ENCODE measurements at regions not wholly inside any gene's neighbourhood (a gene's known extent, or its start where the extent isn't known, plus 50 kb on each side); places are given as distances from the start of the nearest gene placed in this dataset.
"Not testable (repeated sequence)": the region's sequence is repeated elsewhere in the genome, so short reads cannot be mapped to it uniquely, and the experiment has no call there.

- no peak for TF ChIP-seq ZFX (IDR thresholded peaks at IDR 0.05; ENCODE audit: borderline replicate concordance)
- TF ChIP-seq CTCF (IDR thresholded peaks at IDR 0.05): no peak
- no peak overlapping the region for H3K27ac ChIP-seq
These were observed 55.4 kb downstream of the CTSL start for GRCh38 chr9:87781331-87781730.

- no peak overlapping the region for H3K27ac ChIP-seq
- TF ChIP-seq CTCF (IDR thresholded peaks at IDR 0.05): no peak
- no peak for TF ChIP-seq ZFX (IDR thresholded peaks at IDR 0.05; ENCODE audit: borderline replicate concordance)
These were observed 57.3 kb downstream of the CTSL start for GRCh38 chr9:87783180-87783579.

GRCh38 chr9:87785315-87785970 lies 59.5 kb downstream of the CTSL start:
- H3K27ac ChIP-seq: not testable (repeated sequence)

- TF ChIP-seq ZFX (IDR thresholded peaks at IDR 0.05; ENCODE audit: borderline replicate concordance) (no peak), CTCF (IDR thresholded peaks at IDR 0.05) (no peak)
- H3K27ac ChIP-seq: no peak overlapping the region
These were observed 60.5 kb downstream of the CTSL start for GRCh38 chr9:87786423-87786822.

- no peak overlapping the region for H3K27ac ChIP-seq
- no peak for TF ChIP-seq CTCF (IDR thresholded peaks at IDR 0.05)
- no peak for TF ChIP-seq ZFX (IDR thresholded peaks at IDR 0.05; ENCODE audit: borderline replicate concordance)
These were observed 61.0 kb downstream of the CTSL start for GRCh38 chr9:87786876-87787275.

- no peak overlapping the region for H3K27ac ChIP-seq
- TF ChIP-seq CTCF (IDR thresholded peaks at IDR 0.05): no peak
These were observed 61.8 kb downstream of the CTSL start for GRCh38 chr9:87787735-87788134.

GRCh38 chr9:87792831-87793288 lies 66.9 kb downstream of the CTSL start:
- no peak overlapping the region for H3K27ac ChIP-seq
- TF ChIP-seq ZFX (IDR thresholded peaks at IDR 0.05; ENCODE audit: borderline replicate concordance) (no peak), CTCF (IDR thresholded peaks at IDR 0.05) (no peak)

GRCh38 chr9:87793292-87793691 lies 67.4 kb downstream of the CTSL start:
- no peak overlapping the region for H3K27ac ChIP-seq
- TF ChIP-seq ZFX (IDR thresholded peaks at IDR 0.05; ENCODE audit: borderline replicate concordance): no peak
- TF ChIP-seq CTCF (IDR thresholded peaks at IDR 0.05): no peak

Measured in 22Rv1 (cell line).